NCI-H774 (cell line): ENCODE measurements at regions not wholly inside any gene's neighbourhood (a gene's known extent, or its start where the extent isn't known, plus 50 kb on each side); places are given as distances from the start of the nearest gene placed in this dataset.
"Not testable (repeated sequence)": the region's sequence is repeated elsewhere in the genome, so short reads cannot be mapped to it uniquely, and the experiment has no call there.

Experiments
- DNase-seq: peaks from one replicate; lab custom pipeline; 2025; lab: John Stamatoyannopoulos, UW

- DNase-seq = no peak
These were observed 52.7 kb upstream of the LARP1 start for GRCh38 chr5:154702477-154702876.

- not testable (repeated sequence) for DNase-seq
These were observed 53.5 kb upstream of the LARP1 start for GRCh38 chr5:154701725-154702124.

- DNase-seq = no peak
These were observed 54.0 kb upstream of the LARP1 start for GRCh38 chr5:154701181-154701580.

GRCh38 chr5:154700289-154700928 is 54.8 kb upstream of the LARP1 start:
- not testable (repeated sequence) for DNase-seq

- DNase-seq = no peak
These were observed 56.4 kb upstream of the LARP1 start for GRCh38 chr5:154698763-154699162.

- no peak for DNase-seq
These were observed 57.8 kb upstream of the LARP1 start for GRCh38 chr5:154697371-154697770.

- DNase-seq = no peak
These were observed 58.3 kb upstream of the LARP1 start for GRCh38 chr5:154696891-154697290.

GRCh38 chr5:154694159-154694558 is 61.0 kb upstream of the LARP1 start:
- DNase-seq = no peak

- no peak for DNase-seq
These were observed 64.7 kb upstream of the LARP1 start for GRCh38 chr5:154690488-154690887.

GRCh38 chr5:154686490-154686889 is 68.7 kb upstream of the LARP1 start:
- no peak for DNase-seq

- DNase-seq = no peak
These were observed 71.9 kb upstream of the LARP1 start for GRCh38 chr5:154683101-154683880.

- no peak for DNase-seq
These were observed 75.7 kb upstream of the LARP1 start for GRCh38 chr5:154679501-154679900.

GRCh38 chr5:154677921-154678320 is 77.3 kb upstream of the LARP1 start:
- DNase-seq = no peak

- no peak for DNase-seq
These were observed 78.7 kb upstream of the LARP1 start for GRCh38 chr5:154676508-154676907.

GRCh38 chr5:154674029-154674428 is 81.1 kb upstream of the LARP1 start:
- DNase-seq = no peak

GRCh38 chr5:154673506-154673905 is 81.7 kb upstream of the LARP1 start:
- no peak for DNase-seq

- not testable (repeated sequence) for DNase-seq
These were observed 85.3 kb upstream of the LARP1 start for GRCh38 chr5:154669913-154670312.

GRCh38 chr5:154669402-154669801 is 85.8 kb upstream of the LARP1 start:
- no peak for DNase-seq

GRCh38 chr5:154664869-154665268 is 90.3 kb upstream of the LARP1 start:
- DNase-seq = no peak

GRCh38 chr5:154663424-154663823 is 91.8 kb upstream of the LARP1 start:
- no peak for DNase-seq

- DNase-seq = no peak
These were observed 100.4 kb upstream of the LARP1 start for GRCh38 chr5:154654486-154655371.

GRCh38 chr5:154653764-154654485 is 101.3 kb upstream of the LARP1 start:
- DNase-seq = no peak
